Chondrocyte (in vitro differentiated cells): ENCODE measurements at regions not wholly inside any gene's neighbourhood (a gene's known extent, or its start where the extent isn't known, plus 50 kb on each side); places are given as distances from the start of the nearest gene placed in this dataset.

Experiments used
- DNase-seq: peaks from one replicate; pipeline ENCODE4 v3.0.0; 2021; ENCODE audit warnings: mixed read lengths, low spot score
- H3K27ac Mint-ChIP-seq: one replicate; pipeline ENCODE4 v1.8.0; 2021; ENCODE audit warnings: mild to moderate bottlenecking, moderate library complexity, mixed read lengths; ENCODE audit not compliant: unreplicated experiment
- H3K27me3 Mint-ChIP-seq: 2 replicates; pipeline ENCODE4 v1.8.0; 2021; ENCODE audit warnings: low read depth, mixed read lengths
- H3K36me3 Mint-ChIP-seq: 2 replicates; pipeline ENCODE4 v1.8.0; 2021; ENCODE audit warnings: low read depth, mixed read lengths
- H3K4me1 Mint-ChIP-seq: 2 replicates; pipeline ENCODE4 v1.8.0; 2021; ENCODE audit warnings: low read depth, mild to moderate bottlenecking, mixed read lengths
- H3K4me3 Mint-ChIP-seq: one replicate; pipeline ENCODE4 v1.8.0; 2021; ENCODE audit warnings: mild to moderate bottlenecking, moderate library complexity, mixed read lengths; ENCODE audit not compliant: unreplicated experiment
- H3K9me3 Mint-ChIP-seq: 2 replicates; pipeline ENCODE4 v1.8.0; 2021; ENCODE audit warnings: low read depth, mixed read lengths
- TF ChIP-seq, protein P1 (sequence below): fragments of 200-600 bp; sonication (generic); IDR thresholded peaks from 2 replicates; pipeline ENCODE4 v1.5.0; 2021; ENCODE audit warnings: antibody characterized with exemption, mild to moderate bottlenecking, moderate library complexity

GRCh38 chr17:77830816-77831473, 127.6 kb upstream of the TNRC6C start:
- H3K27ac Mint-ChIP-seq = peak overlapping the region; percentile 97
- H3K9me3 Mint-ChIP-seq = no peaks in the 10 kb centered on the region
- no peaks in the 10 kb centered on the region for H3K36me3 Mint-ChIP-seq
- TF ChIP-seq, protein P1, sequence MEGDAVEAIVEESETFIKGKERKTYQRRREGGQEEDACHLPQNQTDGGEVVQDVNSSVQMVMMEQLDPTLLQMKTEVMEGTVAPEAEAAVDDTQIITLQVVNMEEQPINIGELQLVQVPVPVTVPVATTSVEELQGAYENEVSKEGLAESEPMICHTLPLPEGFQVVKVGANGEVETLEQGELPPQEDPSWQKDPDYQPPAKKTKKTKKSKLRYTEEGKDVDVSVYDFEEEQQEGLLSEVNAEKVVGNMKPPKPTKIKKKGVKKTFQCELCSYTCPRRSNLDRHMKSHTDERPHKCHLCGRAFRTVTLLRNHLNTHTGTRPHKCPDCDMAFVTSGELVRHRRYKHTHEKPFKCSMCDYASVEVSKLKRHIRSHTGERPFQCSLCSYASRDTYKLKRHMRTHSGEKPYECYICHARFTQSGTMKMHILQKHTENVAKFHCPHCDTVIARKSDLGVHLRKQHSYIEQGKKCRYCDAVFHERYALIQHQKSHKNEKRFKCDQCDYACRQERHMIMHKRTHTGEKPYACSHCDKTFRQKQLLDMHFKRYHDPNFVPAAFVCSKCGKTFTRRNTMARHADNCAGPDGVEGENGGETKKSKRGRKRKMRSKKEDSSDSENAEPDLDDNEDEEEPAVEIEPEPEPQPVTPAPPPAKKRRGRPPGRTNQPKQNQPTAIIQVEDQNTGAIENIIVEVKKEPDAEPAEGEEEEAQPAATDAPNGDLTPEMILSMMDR = no peak
- H3K4me3 Mint-ChIP-seq = peak overlapping the region; percentile 1
- H3K4me1 Mint-ChIP-seq = peaks cover 51% of the 10 kb centered on the region
- H3K27me3 Mint-ChIP-seq = no peaks in the 10 kb centered on the region
- no peak for DNase-seq

- H3K36me3 Mint-ChIP-seq = no peaks in the 10 kb centered on the region
- H3K4me1 Mint-ChIP-seq = peaks cover 51% of the 10 kb centered on the region
- DNase-seq = no peak
- H3K27ac Mint-ChIP-seq = peak overlapping the region; percentile 97
- no peaks in the 10 kb centered on the region for H3K27me3 Mint-ChIP-seq
- H3K4me3 Mint-ChIP-seq = peak overlapping the region; percentile 1
- H3K9me3 Mint-ChIP-seq = no peaks in the 10 kb centered on the region
- TF ChIP-seq, protein P1 = no peak
Observed at GRCh38 chr17:77831474-77832179, 126.9 kb upstream of the TNRC6C start.

GRCh38 chr17:77832180-77832560, 126.3 kb upstream of the TNRC6C start:
- TF ChIP-seq, protein P1 = no peak
- peak overlapping the region; percentile 97 for H3K27ac Mint-ChIP-seq
- no peak overlapping the region for H3K4me3 Mint-ChIP-seq
- no peaks in the 10 kb centered on the region for H3K27me3 Mint-ChIP-seq
- DNase-seq = no peak
- H3K9me3 Mint-ChIP-seq = no peaks in the 10 kb centered on the region
- peaks cover 51% of the 10 kb centered on the region for H3K4me1 Mint-ChIP-seq
- H3K36me3 Mint-ChIP-seq = no peaks in the 10 kb centered on the region

DNA sequence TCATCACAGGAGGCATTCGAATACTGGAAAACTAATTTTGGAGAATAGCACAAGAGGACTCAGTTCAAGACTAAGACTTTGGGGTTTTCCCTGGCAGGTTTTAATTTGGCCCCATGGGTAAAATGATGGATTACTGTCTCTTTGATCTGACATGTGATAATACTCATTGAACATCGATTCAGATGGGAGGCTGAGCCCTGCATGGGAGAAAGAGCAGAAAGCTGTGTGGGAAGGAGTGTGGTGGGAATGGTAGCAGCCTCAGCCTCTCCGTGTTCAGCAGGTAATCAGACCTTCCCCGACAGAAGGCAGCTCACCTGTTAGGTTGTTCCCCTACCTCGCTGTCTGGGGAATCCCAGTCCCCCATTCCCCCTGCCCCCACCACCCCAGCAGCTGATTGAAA, 124.7 kb upstream of the TNRC6C start:
- no peak overlapping the region for H3K27ac Mint-ChIP-seq
- H3K4me1 Mint-ChIP-seq = peaks cover 51% of the 10 kb centered on the region
- no peaks in the 10 kb centered on the region for H3K9me3 Mint-ChIP-seq
- H3K36me3 Mint-ChIP-seq = no peaks in the 10 kb centered on the region
- TF ChIP-seq, protein P1 = no peak
- no peak overlapping the region for H3K4me3 Mint-ChIP-seq
- DNase-seq = no peak
- no peaks in the 10 kb centered on the region for H3K27me3 Mint-ChIP-seq

GRCh38 chr17:77834170-77835115, 124.1 kb upstream of the TNRC6C start:
- H3K9me3 Mint-ChIP-seq = no peaks in the 10 kb centered on the region
- TF ChIP-seq, protein P1 = no peak
- H3K36me3 Mint-ChIP-seq = no peaks in the 10 kb centered on the region
- no peaks in the 10 kb centered on the region for H3K27me3 Mint-ChIP-seq
- H3K4me1 Mint-ChIP-seq = peaks cover 56% of the 10 kb centered on the region
- peak overlapping the region; percentile 13 for H3K4me3 Mint-ChIP-seq
- no peak for DNase-seq
- peak overlapping the region; percentile 63 for H3K27ac Mint-ChIP-seq
